Glomerular visceral epithelial cell (primary cell): ENCODE measurements at regions not wholly inside any gene's neighbourhood (a gene's known extent, or its start where the extent isn't known, plus 50 kb on each side); places are given as distances from the start of the nearest gene placed in this dataset.

Source experiments
- DNase-seq: peaks from one replicate; pipeline ENCODE4 v3.0.0-alpha.2; 2016; ENCODE audit errors: extremely low spot score

GRCh38 chr9:7984203-7984602, 184.6 kb upstream of the DMAC1 start:
- no peak for DNase-seq

- DNase-seq, result no peak
Observed at GRCh38 chr9:7983490-7983889, 183.9 kb upstream of the DMAC1 start.

DNA sequence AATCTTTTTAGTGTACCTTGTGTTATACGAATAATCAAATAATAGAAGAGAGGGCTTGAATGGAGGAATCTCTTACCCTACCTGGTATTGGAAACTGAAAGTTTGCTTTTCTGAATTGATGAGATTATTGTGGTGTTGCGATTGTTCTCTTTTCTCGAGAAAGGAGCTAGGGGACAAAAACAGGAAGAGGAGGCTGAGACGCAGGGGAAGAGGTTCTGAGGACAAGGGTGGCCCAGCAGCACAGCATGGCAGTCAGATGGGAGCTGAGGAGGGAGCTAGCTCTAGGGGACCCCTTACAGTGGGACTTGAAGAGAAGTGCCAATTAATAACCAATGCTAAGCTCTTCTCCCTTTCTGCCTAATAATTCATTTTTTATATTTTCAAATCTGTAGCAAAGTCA, 183.3 kb upstream of the DMAC1 start:
- DNase-seq, result no peak

- DNase-seq, result no peak
Observed at GRCh38 chr9:7980691-7981289, 181.2 kb upstream of the DMAC1 start.

DNA sequence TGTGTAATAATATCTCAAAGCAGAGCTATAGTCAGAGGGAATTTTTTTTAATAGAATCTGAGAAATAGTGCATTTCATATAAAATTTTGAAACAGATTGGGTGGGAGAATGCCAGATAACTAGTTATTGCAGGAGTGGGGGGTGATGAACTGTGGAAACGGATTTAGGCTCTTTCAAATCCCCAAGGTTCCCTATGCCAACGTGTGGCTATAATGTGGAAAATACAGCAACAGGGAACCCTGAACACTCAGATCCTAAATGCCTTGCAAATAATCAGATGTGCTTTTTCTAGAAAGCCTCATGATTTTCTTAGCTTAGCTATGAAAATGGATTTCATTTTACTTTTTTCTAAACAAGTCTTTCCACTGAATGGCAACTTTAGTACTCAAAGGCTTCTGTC, 180.5 kb upstream of the DMAC1 start:
- DNase-seq, result no peak

GRCh38 chr9:7979611-7980010, 180.0 kb upstream of the DMAC1 start:
- DNase-seq, result no peak

DNA sequence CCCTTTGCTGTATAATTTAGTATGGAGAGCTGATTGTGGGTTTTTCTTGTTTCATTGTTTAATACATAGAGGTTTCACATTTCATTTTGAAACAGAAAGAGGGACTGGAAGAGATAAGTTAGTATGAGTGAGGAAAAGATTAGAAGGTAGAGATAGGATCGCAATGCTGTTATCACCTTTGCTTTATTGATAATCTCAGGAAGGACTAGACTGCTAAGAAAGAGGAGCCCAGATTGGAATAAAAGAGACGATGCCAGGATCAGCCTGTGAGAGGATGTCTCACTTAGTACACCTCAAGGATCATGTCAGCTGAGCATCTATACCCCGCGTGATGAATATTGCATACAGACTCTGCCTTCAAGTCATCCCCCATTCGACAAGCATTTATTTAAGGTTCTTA, 178.0 kb upstream of the DMAC1 start:
- no peak for DNase-seq

- DNase-seq, result no peak
Observed at GRCh38 chr9:7976856-7977255, 177.3 kb upstream of the DMAC1 start.

- DNase-seq, result peak; percentile 40
Observed at GRCh38 chr9:7976167-7976755, 176.7 kb upstream of the DMAC1 start.

- no peak for DNase-seq
Observed at GRCh38 chr9:7975336-7975735, 175.8 kb upstream of the DMAC1 start.

DNA sequence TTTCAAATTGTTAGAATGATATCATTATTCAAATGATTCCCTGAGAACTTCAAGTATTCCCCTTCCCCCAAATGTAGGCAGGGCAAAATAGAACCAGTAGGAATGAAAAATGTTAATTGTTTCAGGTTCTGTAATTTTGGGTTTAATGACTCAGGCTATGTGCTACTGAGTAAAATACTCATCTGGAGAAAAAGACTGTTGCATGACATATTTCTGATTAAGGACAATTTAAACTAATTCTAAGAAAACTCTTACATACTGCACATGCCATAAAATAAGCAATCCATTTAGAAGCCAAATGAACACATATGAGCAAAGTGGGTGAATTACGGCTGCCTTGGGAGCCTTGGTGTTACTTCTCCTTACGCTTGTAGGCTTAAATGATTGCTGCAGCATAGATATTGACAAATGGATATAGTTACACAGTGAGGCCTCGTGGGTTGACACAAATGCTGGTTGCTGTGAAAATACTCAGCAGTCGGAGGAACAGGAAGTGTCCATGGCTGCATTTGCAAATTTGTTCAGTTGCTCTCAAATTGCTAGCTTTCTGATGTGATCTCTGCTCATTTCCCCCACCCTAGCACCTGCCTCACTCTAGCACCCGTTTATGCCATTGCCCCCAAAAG, 174.9 kb upstream of the DMAC1 start:
- no peak for DNase-seq

- DNase-seq, result no peak
Observed at GRCh38 chr9:7973123-7973522, 173.5 kb upstream of the DMAC1 start.

GRCh38 chr9:7970681-7971330, 171.2 kb upstream of the DMAC1 start:
- no peak for DNase-seq

GRCh38 chr9:7968687-7969086, 169.1 kb upstream of the DMAC1 start:
- no peak for DNase-seq

DNA sequence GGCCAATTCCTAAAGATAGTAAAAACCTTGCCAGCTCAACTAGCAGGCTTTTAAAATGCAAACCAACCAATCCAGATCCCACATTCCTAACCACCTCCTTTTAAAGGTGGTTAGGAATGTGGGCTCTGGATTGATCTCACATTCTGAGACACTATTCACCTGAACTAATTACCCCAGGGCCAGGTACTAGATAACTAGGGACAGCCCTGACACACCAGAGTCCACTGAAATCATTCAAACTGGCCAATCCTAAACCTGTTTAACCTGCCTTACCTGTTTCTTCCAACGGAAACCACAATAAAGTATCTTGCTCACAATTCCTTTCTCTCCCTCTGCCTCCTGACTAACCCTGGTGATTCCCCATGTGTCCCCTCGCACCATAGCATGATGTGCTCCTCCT, 168.3 kb upstream of the DMAC1 start:
- no peak for DNase-seq

DNA sequence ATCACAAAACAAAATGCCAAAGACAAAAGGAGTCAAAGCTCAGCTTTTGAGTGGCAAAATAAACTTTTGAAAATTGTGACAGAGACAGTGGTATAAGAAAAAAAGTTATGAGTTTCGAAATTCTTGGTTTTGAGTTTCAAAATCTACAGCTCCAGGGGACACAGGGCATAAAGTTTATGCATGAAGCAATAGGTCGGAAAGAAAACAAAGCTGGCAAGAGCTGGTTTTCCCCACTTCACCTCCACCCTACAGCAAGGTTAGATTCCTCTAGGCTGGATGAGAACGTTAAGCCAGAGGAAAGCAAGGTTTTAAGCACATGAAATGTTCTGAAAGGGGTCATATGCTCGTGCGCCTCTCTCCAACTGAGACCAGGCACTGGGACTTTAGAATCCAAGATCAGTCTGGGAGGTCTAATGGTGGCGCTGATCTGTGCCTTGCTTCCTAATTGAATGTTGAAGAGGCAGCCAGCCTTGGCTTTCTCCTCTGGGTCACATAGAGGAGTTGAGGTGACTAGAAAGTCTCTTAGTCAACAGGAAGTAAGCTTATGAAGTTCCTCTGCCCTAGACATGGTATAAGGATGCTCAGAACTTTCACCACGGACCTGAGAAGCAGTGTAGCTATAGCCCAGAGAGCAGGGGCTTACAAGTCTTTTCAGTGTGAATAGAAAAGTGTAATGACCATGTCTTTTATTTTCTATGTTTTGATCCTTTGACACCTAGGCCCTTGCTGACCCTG, 167.7 kb upstream of the DMAC1 start:
- DNase-seq, result no peak

DNA sequence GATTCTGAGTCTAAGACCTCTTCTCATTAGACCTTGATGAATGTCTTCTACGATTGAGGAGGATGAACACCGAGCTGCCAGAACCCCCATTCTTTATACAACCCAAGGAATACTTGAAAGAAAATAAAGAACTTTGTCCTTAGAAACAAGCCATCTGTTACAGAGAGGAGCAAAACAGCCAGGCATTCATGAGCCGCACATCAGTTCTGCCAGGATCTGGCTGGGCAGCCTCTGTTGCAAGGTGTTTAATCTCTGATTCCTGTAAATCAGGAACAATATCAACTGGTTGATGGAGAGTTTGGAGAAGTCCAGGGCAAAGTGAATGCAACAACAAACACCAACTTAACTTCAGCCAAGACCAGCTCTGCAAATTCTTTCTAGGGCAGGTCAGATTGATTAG, 165.5 kb upstream of the DMAC1 start:
- no peak for DNase-seq

- no peak for DNase-seq
Observed at GRCh38 chr9:7963026-7963425, 163.4 kb upstream of the DMAC1 start.

GRCh38 chr9:7961076-7961475, 161.5 kb upstream of the DMAC1 start:
- no peak for DNase-seq

GRCh38 chr9:7960320-7961050, 160.9 kb upstream of the DMAC1 start:
- no peak for DNase-seq

DNA sequence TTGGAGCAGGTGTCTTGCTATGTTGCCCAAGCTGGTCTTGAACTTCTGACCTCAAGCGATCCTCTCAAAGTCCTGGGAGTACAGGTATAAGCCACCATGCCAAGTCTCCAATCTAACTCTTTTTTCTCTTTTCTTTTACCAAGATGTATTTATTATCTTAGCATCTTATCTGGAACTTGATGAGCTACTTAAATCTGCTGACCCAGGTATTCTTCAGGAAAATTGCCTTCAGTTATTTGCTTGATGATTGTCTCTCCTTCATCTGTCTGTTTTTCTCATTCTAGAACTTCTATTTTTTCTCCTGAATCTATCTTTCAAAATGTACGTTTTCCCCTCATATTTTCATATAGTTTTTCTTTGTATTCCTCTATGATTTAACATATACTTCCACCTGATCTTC, 158.2 kb upstream of the DMAC1 start:
- no peak for DNase-seq

GRCh38 chr9:7947577-7947976, 148.0 kb upstream of the DMAC1 start:
- DNase-seq, result no peak
